Tongue (tissue), 2 donors: ENCODE measurements at regions not wholly inside any gene's neighbourhood (a gene's known extent, or its start where the extent isn't known, plus 50 kb on each side); places are given as distances from the start of the nearest gene placed in this dataset. TPM values are rescaled to one million over a fixed set of nuclear protein-coding genes. Genes with fewer than 3 reads are reported as not detected.

Experiments
- DNase-seq: peaks from one replicate; pipeline ENCODE4 v3.0.0-alpha.2; 2015
- small RNA-seq: library from RNA; depleted of rRNA; stranded (forward); fragments of <200 nt; gene quantifications from one replicate; pipeline ENCODE3, GENCODE V24; 2014; ENCODE audit warnings: low replicate concordance

DNA sequence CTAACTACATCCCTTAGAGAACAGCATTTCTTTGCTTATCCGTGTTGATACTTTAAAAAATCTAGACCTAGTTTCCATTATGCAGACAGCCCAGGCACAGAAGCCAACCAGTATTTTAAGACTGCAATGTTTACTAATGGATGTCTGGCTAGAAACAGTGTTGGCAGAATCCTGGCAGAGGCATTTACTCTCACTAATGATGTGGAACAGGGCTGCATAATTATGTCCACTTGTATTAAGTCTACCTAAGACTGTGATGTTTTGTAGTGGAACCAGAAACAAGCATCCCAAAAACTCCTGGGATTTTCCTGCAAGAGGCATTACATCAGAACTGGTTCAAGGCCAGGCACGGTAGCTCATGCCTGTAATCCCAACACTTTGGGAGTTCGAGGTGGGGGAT, 50.2 kb upstream of the PICALM start:
- peak; percentile 67 for DNase-seq

Small RNA genes in the stretch of these regions (small RNA-seq; reads per million reads assigned to genes)
- gene RNU6-560P: not detected
